ACC112 (cell line): ENCODE measurements at regions not wholly inside any gene's neighbourhood (a gene's known extent, or its start where the extent isn't known, plus 50 kb on each side); places are given as distances from the start of the nearest gene placed in this dataset.

Experiments used
- H2AFZ ChIP-seq: fragments of 200-600 bp; sonication (generic); one replicate; pipeline ENCODE4 v1.6.0; 2017; ENCODE audit warnings: antibody characterized with exemption, low read length; ENCODE audit not compliant: unreplicated experiment
- H3K27ac ChIP-seq: fragments of 200-600 bp; sonication (generic); 2 replicates; pipeline ENCODE4 v1.5.1; 2014; ENCODE audit warnings: low read depth, mild to moderate bottlenecking, antibody characterized with exemption, low read length, moderate library complexity
- H3K27me3 ChIP-seq: fragments of 200-600 bp; sonication (generic); 2 replicates; pipeline ENCODE4 v1.6.1; 2014; ENCODE audit warnings: mild to moderate bottlenecking, antibody characterized with exemption, low read length, moderate library complexity, mixed read lengths; ENCODE audit not compliant: insufficient read depth
- H3K36me3 ChIP-seq: fragments of 200-600 bp; sonication (generic); 2 replicates; pipeline ENCODE4 v1.6.1; 2016; ENCODE audit warnings: mild to moderate bottlenecking, antibody characterized with exemption, low read length, moderate library complexity, mixed read lengths; ENCODE audit not compliant: insufficient read depth
- H3K4me1 ChIP-seq: fragments of 200-600 bp; sonication (generic); one replicate; pipeline ENCODE4 v1.6.1; 2016; ENCODE audit warnings: low read length, mixed read lengths; ENCODE audit not compliant: insufficient read depth, unreplicated experiment, control insufficient read depth
- H3K4me3 ChIP-seq: fragments of 200-600 bp; sonication (generic); 2 replicates; pipeline ENCODE4 v1.5.1; 2014; ENCODE audit warnings: mild to moderate bottlenecking, low read depth, low read length
- H3K79me2 ChIP-seq: fragments of 200-600 bp; sonication (generic); one replicate; pipeline ENCODE4 v1.6.0; 2016; ENCODE audit warnings: low read length; ENCODE audit not compliant: control insufficient read depth, unreplicated experiment, insufficient read depth

GRCh38 chr3:110588906-110589305 is 482.7 kb upstream of the NECTIN3 start:
- Histone ChIP-seq H2AFZ (no peak overlapping the region), H3K27ac (no peak overlapping the region), H3K36me3 (no peaks in the 10 kb centered on the region), H3K79me2 (no peaks in the 10 kb centered on the region), H3K27me3 (no peaks in the 10 kb centered on the region), H3K4me3 (no peak overlapping the region), H3K4me1 (peaks cover 3% of the 10 kb centered on the region)

GRCh38 chr3:110589341-110589740 is 482.3 kb upstream of the NECTIN3 start:
- Histone ChIP-seq H3K4me1 (no peaks in the 10 kb centered on the region), H3K36me3 (no peaks in the 10 kb centered on the region), H3K27me3 (no peaks in the 10 kb centered on the region), H2AFZ (no peak overlapping the region), H3K4me3 (no peak overlapping the region), H3K27ac (no peak overlapping the region), H3K79me2 (no peaks in the 10 kb centered on the region)

- H3K27ac ChIP-seq: no peak overlapping the region
- no peak overlapping the region for H2AFZ ChIP-seq
- peaks cover under 1% of the 10 kb centered on the region for H3K4me1 ChIP-seq
- H3K4me3 ChIP-seq: no peak overlapping the region
- no peaks in the 10 kb centered on the region for H3K36me3 ChIP-seq
- H3K27me3 ChIP-seq: no peaks in the 10 kb centered on the region
- no peaks in the 10 kb centered on the region for H3K79me2 ChIP-seq
Observed at GRCh38 chr3:110593749-110594148, 477.9 kb upstream of the NECTIN3 start.

GRCh38 chr3:110598847-110599490 is 472.6 kb upstream of the NECTIN3 start:
- Histone ChIP-seq H3K79me2 (no peaks in the 10 kb centered on the region), H3K4me3 (no peak overlapping the region), H3K27ac (no peak overlapping the region), H3K27me3 (no peaks in the 10 kb centered on the region), H2AFZ (peak overlapping the region; percentile 44), H3K4me1 (peaks cover 4% of the 10 kb centered on the region), H3K36me3 (no peaks in the 10 kb centered on the region)

- no peak overlapping the region for H3K4me3 ChIP-seq
- peak overlapping the region; percentile 5; the same call in 1 of the 2 replicates for H3K27ac ChIP-seq
- peak overlapping the region; percentile 20 for H2AFZ ChIP-seq
- no peaks in the 10 kb centered on the region for H3K79me2 ChIP-seq
- peaks cover 5% of the 10 kb centered on the region for H3K4me1 ChIP-seq
- no peaks in the 10 kb centered on the region for H3K27me3 ChIP-seq
- no peaks in the 10 kb centered on the region for H3K36me3 ChIP-seq
Observed at GRCh38 chr3:110608566-110608965, 463.1 kb upstream of the NECTIN3 start.

GRCh38 chr3:110612045-110612444 is 459.6 kb upstream of the NECTIN3 start:
- Histone ChIP-seq H3K27ac (no peak overlapping the region), H3K27me3 (no peaks in the 10 kb centered on the region), H2AFZ (no peak overlapping the region), H3K79me2 (no peaks in the 10 kb centered on the region), H3K4me1 (peaks cover 5% of the 10 kb centered on the region), H3K36me3 (no peaks in the 10 kb centered on the region), H3K4me3 (no peak overlapping the region)

- H3K27me3 ChIP-seq: no peaks in the 10 kb centered on the region
- H3K36me3 ChIP-seq: no peaks in the 10 kb centered on the region
- H2AFZ ChIP-seq: no peak overlapping the region
- no peaks in the 10 kb centered on the region for H3K4me1 ChIP-seq
- no peak overlapping the region for H3K27ac ChIP-seq
- no peak overlapping the region for H3K4me3 ChIP-seq
- no peaks in the 10 kb centered on the region for H3K79me2 ChIP-seq
Observed at GRCh38 chr3:110614186-110614585, 457.4 kb upstream of the NECTIN3 start.

GRCh38 chr3:110615454-110615853 is 456.2 kb upstream of the NECTIN3 start:
- Histone ChIP-seq H3K4me1 (no peaks in the 10 kb centered on the region), H3K79me2 (no peaks in the 10 kb centered on the region), H3K27me3 (no peaks in the 10 kb centered on the region), H3K36me3 (no peaks in the 10 kb centered on the region), H3K4me3 (no peak overlapping the region), H3K27ac (no peak overlapping the region), H2AFZ (no peak overlapping the region)

GRCh38 chr3:110618512-110619226 is 452.9 kb upstream of the NECTIN3 start:
- Histone ChIP-seq H3K79me2 (no peaks in the 10 kb centered on the region), H2AFZ (no peak overlapping the region), H3K36me3 (0 out of 2 replicates have a peak, but pooled peaks cover 3% of the 10 kb centered on the region), H3K4me3 (no peak overlapping the region), H3K4me1 (peaks cover 4% of the 10 kb centered on the region), H3K27me3 (no peaks in the 10 kb centered on the region), H3K27ac (no peak overlapping the region)

GRCh38 chr3:110620118-110620517 is 451.5 kb upstream of the NECTIN3 start:
- Histone ChIP-seq H3K36me3 (0 out of 2 replicates have a peak, but pooled peaks cover 4% of the 10 kb centered on the region), H3K79me2 (no peaks in the 10 kb centered on the region), H2AFZ (no peak overlapping the region), H3K27me3 (no peaks in the 10 kb centered on the region), H3K4me3 (no peak overlapping the region), H3K27ac (no peak overlapping the region), H3K4me1 (peaks cover 4% of the 10 kb centered on the region)

GRCh38 chr3:110623571-110623970 is 448.0 kb upstream of the NECTIN3 start:
- H3K27me3 ChIP-seq: no peaks in the 10 kb centered on the region
- H3K36me3 ChIP-seq: 0 out of 2 replicates have a peak, but pooled peaks cover 4% of the 10 kb centered on the region
- peak overlapping the region; percentile 20; the same call in 1 of the 2 replicates for H3K4me3 ChIP-seq
- no peaks in the 10 kb centered on the region for H3K79me2 ChIP-seq
- peak overlapping the region; percentile 51 for H2AFZ ChIP-seq
- H3K4me1 ChIP-seq: peaks cover 4% of the 10 kb centered on the region
- H3K27ac ChIP-seq: no peak overlapping the region
